ENCODE measurements at regions not wholly inside any gene's neighbourhood (a gene's known extent, or its start where the extent isn't known, plus 50 kb on each side); places are given as distances from the start of the nearest gene placed in this dataset.

DNA sequence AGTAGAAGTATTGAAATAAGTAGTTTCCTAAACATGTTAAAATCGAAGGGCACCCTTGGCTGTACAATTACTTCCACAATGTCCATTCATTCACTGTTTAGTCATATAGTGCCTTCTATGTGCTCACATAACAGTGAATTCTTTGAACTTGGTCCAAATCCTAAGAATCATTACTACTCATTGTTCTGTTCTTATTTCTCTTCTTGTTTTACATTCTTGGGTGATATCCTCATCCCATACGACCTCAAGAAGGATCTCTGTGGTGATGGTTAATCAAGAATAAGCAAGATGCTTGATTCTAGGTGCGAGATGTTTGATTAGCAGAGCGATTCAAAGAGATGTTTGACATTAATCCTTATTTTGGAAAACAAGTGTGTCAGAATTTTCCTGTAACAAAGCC is 667.4 kb upstream of the ZP4 start (continued):
- TF ChIP-seq XBP1 (CRISPR knock-in tag; IDR thresholded peaks at IDR 0.05) (no peak), BCL3 (CRISPR knock-in tag; IDR thresholded peaks at IDR 0.05) (no peak), ZNF503 (CRISPR knock-in tag; IDR thresholded peaks at IDR 0.05) (no peak), ZNF564 (CRISPR knock-in tag; IDR thresholded peaks at IDR 0.05) (no peak), ZBTB34 (CRISPR knock-in tag; IDR thresholded peaks at IDR 0.05) (no peak), CENPX (CRISPR knock-in tag; IDR thresholded peaks at IDR 0.05) (no peak), ZNF839 (CRISPR knock-in tag; IDR thresholded peaks at IDR 0.05; ENCODE audit: borderline replicate concordance) (no peak), TBL1XR1 (IDR thresholded peaks at IDR 0.05; ENCODE audit: borderline replicate concordance, low read length, partially characterized antibody) (no peak), ZNF609 (CRISPR knock-in tag; IDR thresholded peaks at IDR 0.05; ENCODE audit: borderline replicate concordance) (no peak), E2F5 (CRISPR knock-in tag; conservative IDR thresholded peaks at IDR 0.05) (no peak), AGO2 (optimal IDR thresholded peaks at IDR 0.05; ENCODE audit: low read depth, low read length) (no peak)
- TF ChIP-seq, protein P1, sequence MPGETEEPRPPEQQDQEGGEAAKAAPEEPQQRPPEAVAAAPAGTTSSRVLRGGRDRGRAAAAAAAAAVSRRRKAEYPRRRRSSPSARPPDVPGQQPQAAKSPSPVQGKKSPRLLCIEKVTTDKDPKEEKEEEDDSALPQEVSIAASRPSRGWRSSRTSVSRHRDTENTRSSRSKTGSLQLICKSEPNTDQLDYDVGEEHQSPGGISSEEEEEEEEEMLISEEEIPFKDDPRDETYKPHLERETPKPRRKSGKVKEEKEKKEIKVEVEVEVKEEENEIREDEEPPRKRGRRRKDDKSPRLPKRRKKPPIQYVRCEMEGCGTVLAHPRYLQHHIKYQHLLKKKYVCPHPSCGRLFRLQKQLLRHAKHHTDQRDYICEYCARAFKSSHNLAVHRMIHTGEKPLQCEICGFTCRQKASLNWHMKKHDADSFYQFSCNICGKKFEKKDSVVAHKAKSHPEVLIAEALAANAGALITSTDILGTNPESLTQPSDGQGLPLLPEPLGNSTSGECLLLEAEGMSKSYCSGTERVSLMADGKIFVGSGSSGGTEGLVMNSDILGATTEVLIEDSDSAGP (CRISPR knock-in tag; IDR thresholded peaks at IDR 0.05; ENCODE audit: borderline replicate concordance): no peak
